SK-N-MC (cell line): ENCODE measurements at regions not wholly inside any gene's neighbourhood (a gene's known extent, or its start where the extent isn't known, plus 50 kb on each side); places are given as distances from the start of the nearest gene placed in this dataset.

Experiments
- EZH2 ChIP-seq: fragments of 200-600 bp; sonication (generic); IDR thresholded peaks from one replicate; pipeline ENCODE4 v1.6.1; 2017; ENCODE audit warnings: antibody characterized with exemption
- FOXP2 ChIP-seq: optimal IDR thresholded peaks from 2 replicates; pipeline ENCODE3; 2011; ENCODE audit warnings: mild to moderate bottlenecking, moderate library complexity; ENCODE audit not compliant: insufficient read depth; ENCODE audit errors: extremely low read length, control extremely low read depth
- POLR2AphosphoS5 ChIP-seq: IDR thresholded peaks from 2 replicates; pipeline ENCODE4 v1.6.1; 2012; ENCODE audit warnings: mild to moderate bottlenecking, low read depth, low read length, borderline replicate concordance

- TF ChIP-seq FOXP2 = no peak
- no peak for TF ChIP-seq POLR2AphosphoS5
- TF ChIP-seq EZH2 = no peak
These were observed 376.4 kb upstream of the ATP5MC3 start for GRCh38 chr2:175557810-175558377.
